HL-60 (cell line): ENCODE measurements at regions not wholly inside any gene's neighbourhood (a gene's known extent, or its start where the extent isn't known, plus 50 kb on each side); places are given as distances from the start of the nearest gene placed in this dataset.

ENCODE experiments used
- DNase-seq, 2 experiments: peaks; one replicate each; pipeline ENCODE4 v3.0.0-alpha.2; 2010 to 2020; ENCODE audit warnings: low read depth in 1 of 2, low spot score in 1 of 2
- H3K27ac ChIP-seq: fragments of 250-450 bp; sonication (Bioruptor Pico); replicated peaks from 2 replicates; pipeline ENCODE4 v1.5.1; 2020; ENCODE audit warnings: mild to moderate bottlenecking, moderate library complexity
- H3K27me3 ChIP-seq: fragments of 250-450 bp; sonication (Bioruptor Pico); 2 replicates; pipeline ENCODE4 v1.5.1; 2021; ENCODE audit warnings: mild to moderate bottlenecking, moderate library complexity; ENCODE audit not compliant: insufficient read depth, poor library complexity, severe bottlenecking
- H3K4me3 ChIP-seq: replicated peaks from 2 replicates; pipeline ENCODE4 v1.5.1; 2011; ENCODE audit warnings: mild to moderate bottlenecking, control low read depth, low read length; ENCODE audit not compliant: insufficient read depth
- GABPA ChIP-seq: IDR thresholded peaks from 2 replicates; pipeline ENCODE4 v1.6.1; 2012; ENCODE audit warnings: low read depth
- POLR2AphosphoS5 ChIP-seq: IDR thresholded peaks from 2 replicates; pipeline ENCODE4 v1.6.1; 2012; ENCODE audit warnings: low read depth
- SPI1 ChIP-seq: IDR thresholded peaks from 2 replicates; pipeline ENCODE4 v1.6.1; 2012; ENCODE audit warnings: low read depth, mild to moderate bottlenecking, borderline replicate concordance
- TF ChIP-seq, protein P1 (sequence below): IDR thresholded peaks from one replicate; pipeline ENCODE4 v1.5.1; 2011; ENCODE audit warnings: low read length, control low read depth, inconsistent platforms; ENCODE audit not compliant: insufficient read depth
- TF ChIP-seq, protein P2 (sequence below): IDR thresholded peaks from 2 replicates; pipeline ENCODE4 v1.6.1; 2012; ENCODE audit warnings: low read depth; ENCODE audit not compliant: insufficient replicate concordance

DNA sequence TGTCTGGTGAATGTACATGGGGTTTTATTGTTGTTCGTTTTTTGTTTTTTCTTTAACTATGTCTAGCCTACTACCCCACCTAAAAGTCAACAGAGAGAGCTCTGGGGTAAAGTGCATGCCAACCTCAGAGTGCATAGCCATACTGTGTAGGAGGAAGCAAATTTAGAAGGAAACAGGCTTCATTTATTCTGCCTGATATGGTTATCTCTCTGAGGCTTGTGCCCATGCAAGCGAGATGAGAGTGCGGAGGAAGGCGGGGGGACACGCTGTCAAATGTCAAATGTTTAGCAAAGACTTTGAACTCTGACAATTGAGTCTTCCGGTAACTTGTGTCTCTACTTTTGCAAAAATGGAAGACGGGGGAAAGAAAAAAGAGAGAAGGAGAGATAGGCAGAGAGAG, 295.5 kb downstream of the ETS1 start:
- Histone ChIP-seq H3K4me3 (no peak overlapping the region), H3K27ac (no peak overlapping the region), H3K27me3 (no peaks in the 10 kb centered on the region)
- TF ChIP-seq, protein P1, sequence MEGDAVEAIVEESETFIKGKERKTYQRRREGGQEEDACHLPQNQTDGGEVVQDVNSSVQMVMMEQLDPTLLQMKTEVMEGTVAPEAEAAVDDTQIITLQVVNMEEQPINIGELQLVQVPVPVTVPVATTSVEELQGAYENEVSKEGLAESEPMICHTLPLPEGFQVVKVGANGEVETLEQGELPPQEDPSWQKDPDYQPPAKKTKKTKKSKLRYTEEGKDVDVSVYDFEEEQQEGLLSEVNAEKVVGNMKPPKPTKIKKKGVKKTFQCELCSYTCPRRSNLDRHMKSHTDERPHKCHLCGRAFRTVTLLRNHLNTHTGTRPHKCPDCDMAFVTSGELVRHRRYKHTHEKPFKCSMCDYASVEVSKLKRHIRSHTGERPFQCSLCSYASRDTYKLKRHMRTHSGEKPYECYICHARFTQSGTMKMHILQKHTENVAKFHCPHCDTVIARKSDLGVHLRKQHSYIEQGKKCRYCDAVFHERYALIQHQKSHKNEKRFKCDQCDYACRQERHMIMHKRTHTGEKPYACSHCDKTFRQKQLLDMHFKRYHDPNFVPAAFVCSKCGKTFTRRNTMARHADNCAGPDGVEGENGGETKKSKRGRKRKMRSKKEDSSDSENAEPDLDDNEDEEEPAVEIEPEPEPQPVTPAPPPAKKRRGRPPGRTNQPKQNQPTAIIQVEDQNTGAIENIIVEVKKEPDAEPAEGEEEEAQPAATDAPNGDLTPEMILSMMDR, result no peak
- TF ChIP-seq, protein P2, sequence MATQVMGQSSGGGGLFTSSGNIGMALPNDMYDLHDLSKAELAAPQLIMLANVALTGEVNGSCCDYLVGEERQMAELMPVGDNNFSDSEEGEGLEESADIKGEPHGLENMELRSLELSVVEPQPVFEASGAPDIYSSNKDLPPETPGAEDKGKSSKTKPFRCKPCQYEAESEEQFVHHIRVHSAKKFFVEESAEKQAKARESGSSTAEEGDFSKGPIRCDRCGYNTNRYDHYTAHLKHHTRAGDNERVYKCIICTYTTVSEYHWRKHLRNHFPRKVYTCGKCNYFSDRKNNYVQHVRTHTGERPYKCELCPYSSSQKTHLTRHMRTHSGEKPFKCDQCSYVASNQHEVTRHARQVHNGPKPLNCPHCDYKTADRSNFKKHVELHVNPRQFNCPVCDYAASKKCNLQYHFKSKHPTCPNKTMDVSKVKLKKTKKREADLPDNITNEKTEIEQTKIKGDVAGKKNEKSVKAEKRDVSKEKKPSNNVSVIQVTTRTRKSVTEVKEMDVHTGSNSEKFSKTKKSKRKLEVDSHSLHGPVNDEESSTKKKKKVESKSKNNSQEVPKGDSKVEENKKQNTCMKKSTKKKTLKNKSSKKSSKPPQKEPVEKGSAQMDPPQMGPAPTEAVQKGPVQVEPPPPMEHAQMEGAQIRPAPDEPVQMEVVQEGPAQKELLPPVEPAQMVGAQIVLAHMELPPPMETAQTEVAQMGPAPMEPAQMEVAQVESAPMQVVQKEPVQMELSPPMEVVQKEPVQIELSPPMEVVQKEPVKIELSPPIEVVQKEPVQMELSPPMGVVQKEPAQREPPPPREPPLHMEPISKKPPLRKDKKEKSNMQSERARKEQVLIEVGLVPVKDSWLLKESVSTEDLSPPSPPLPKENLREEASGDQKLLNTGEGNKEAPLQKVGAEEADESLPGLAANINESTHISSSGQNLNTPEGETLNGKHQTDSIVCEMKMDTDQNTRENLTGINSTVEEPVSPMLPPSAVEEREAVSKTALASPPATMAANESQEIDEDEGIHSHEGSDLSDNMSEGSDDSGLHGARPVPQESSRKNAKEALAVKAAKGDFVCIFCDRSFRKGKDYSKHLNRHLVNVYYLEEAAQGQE, result no peak
- TF ChIP-seq SPI1 (no peak), POLR2AphosphoS5 (no peak), GABPA (no peak)
- DNase-seq, result no peak

DNA sequence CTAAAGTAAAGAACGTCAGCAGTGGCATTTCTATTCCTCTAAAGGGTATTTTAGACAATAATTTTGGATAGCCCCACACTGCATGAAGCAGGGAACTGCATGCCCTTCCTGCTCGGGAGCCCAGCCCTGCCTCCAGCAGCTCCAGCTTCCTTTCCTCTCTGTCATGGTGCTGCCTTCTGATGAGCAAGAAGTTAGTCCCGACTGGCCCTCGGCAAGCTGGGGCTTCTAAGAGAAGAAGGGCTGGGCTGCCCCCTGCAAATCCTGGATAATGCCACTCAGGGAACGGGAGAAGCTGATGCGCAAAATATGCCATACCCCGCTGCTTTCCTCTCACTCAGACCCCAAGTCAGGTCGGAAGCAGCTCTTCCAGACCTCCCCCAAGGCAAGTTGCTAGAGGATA, 296.4 kb downstream of the ETS1 start:
- H3K27me3 ChIP-seq, result no peaks in the 10 kb centered on the region
- H3K27ac ChIP-seq, result no peak overlapping the region
- no peak overlapping the region for H3K4me3 ChIP-seq
- DNase-seq, result no peak
- TF ChIP-seq, protein P1, result no peak
- no peak for TF ChIP-seq GABPA
- TF ChIP-seq SPI1, result no peak
- TF ChIP-seq, protein P2, result no peak
- TF ChIP-seq POLR2AphosphoS5, result no peak

DNA sequence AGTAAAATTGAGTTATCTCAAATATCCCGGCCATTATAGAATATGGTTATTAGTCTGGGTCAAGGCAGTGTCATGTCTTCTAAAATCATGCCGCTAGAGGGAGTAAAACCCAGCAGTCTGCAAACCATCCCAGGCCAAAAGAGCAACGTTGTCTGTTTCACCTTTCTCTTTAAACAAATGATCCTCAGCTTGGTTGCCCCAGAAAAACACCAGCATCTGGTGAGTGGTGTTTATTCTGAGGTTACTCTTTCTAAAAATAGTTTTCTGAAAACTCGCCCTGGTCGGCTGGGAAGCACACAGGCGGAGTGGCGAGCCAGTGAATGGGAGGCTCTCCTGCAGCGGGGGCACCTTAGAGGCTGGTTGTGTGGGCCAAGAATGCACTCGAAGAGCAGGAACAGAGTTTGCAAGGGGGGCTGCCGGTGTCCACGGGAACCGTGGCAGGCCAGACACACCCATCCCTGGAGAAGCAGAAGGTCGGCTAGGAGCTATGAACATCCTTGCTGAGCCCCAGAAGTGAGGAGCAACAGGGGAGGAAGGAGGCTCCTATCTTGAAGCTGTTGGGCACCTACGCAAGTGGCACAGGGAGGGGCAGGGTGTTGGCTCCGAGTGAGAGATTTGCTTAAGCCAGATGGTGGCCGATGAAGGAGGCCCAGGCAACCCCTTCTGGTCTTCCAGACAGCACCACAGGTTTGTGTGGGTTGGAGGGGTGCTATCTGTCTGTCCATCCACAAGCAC, 297.1 kb downstream of the ETS1 start:
- Histone ChIP-seq H3K27ac (no peak overlapping the region), H3K4me3 (no peak overlapping the region), H3K27me3 (no peaks in the 10 kb centered on the region)
- no peak for TF ChIP-seq SPI1
- no peak for TF ChIP-seq GABPA
- TF ChIP-seq, protein P2, result no peak
- TF ChIP-seq, protein P1, result peak; percentile 53
- no peak for TF ChIP-seq POLR2AphosphoS5
- DNase-seq, result peak; percentile 14 to 39
